CD4-positive, alpha-beta T cell treated with Interleukin-17A for 4 hours (primary cell): ENCODE measurements at regions not wholly inside any gene's neighbourhood (a gene's known extent, or its start where the extent isn't known, plus 50 kb on each side); places are given as distances from the start of the nearest gene placed in this dataset.

Experiments
- DNase-seq: peaks from one replicate; pipeline ENCODE4 v3.0.0-alpha.2; 2020; ENCODE audit warnings: mixed read lengths

- no peak for DNase-seq
These were observed 152.7 kb upstream of the BLID start for GRCh38 chr11:122268601-122269130.

- no peak for DNase-seq
These were observed 151.6 kb upstream of the BLID start for GRCh38 chr11:122267602-122268001.

- no peak for DNase-seq
These were observed 150.0 kb upstream of the BLID start for GRCh38 chr11:122265981-122266380.

GRCh38 chr11:122264121-122264520 is 148.1 kb upstream of the BLID start:
- DNase-seq: no peak

- no peak for DNase-seq
These were observed 145.5 kb upstream of the BLID start for GRCh38 chr11:122261546-122261945.

- no peak for DNase-seq
These were observed 143.3 kb upstream of the BLID start for GRCh38 chr11:122259195-122259821.

GRCh38 chr11:122258446-122259194 is 142.6 kb upstream of the BLID start:
- DNase-seq: no peak

- DNase-seq: no peak
These were observed 137.7 kb upstream of the BLID start for GRCh38 chr11:122253589-122254231.

GRCh38 chr11:122248939-122249338 is 132.9 kb upstream of the BLID start:
- DNase-seq: no peak

GRCh38 chr11:122248131-122248530 is 132.1 kb upstream of the BLID start:
- no peak for DNase-seq

GRCh38 chr11:122246874-122247273 is 130.9 kb upstream of the BLID start:
- no peak for DNase-seq

- no peak for DNase-seq
These were observed 126.7 kb upstream of the BLID start for GRCh38 chr11:122242731-122243130.

- DNase-seq: no peak
These were observed 125.6 kb upstream of the BLID start for GRCh38 chr11:122241566-122241965.

- no peak for DNase-seq
These were observed 124.6 kb upstream of the BLID start for GRCh38 chr11:122240638-122241037.

- DNase-seq: no peak
These were observed 119.6 kb upstream of the BLID start for GRCh38 chr11:122235615-122236014.

- DNase-seq: no peak
These were observed 118.8 kb upstream of the BLID start for GRCh38 chr11:122234780-122235179.

GRCh38 chr11:122234257-122234656 is 118.2 kb upstream of the BLID start:
- DNase-seq: no peak

GRCh38 chr11:122232985-122233384 is 117.0 kb upstream of the BLID start:
- no peak for DNase-seq

GRCh38 chr11:122230385-122230755 is 114.4 kb upstream of the BLID start:
- no peak for DNase-seq

GRCh38 chr11:122229481-122230384 is 113.7 kb upstream of the BLID start:
- DNase-seq: no peak

- no peak for DNase-seq
These were observed 113.1 kb upstream of the BLID start for GRCh38 chr11:122229078-122229477.

- DNase-seq: no peak
These were observed 110.9 kb upstream of the BLID start for GRCh38 chr11:122226810-122227379.

GRCh38 chr11:122224867-122225266 is 108.9 kb upstream of the BLID start:
- DNase-seq: no peak
